CD4-positive, alpha-beta T cell (primary cell): ENCODE measurements at regions not wholly inside any gene's neighbourhood (a gene's known extent, or its start where the extent isn't known, plus 50 kb on each side); places are given as distances from the start of the nearest gene placed in this dataset.

Source experiments
- ATAC-seq: fragments of 200-7000 bp; cut with Tn5 transposase; one replicate; pipeline ENCODE4 v1.10.0; 2022; ENCODE audit warnings: mild to moderate bottlenecking; ENCODE audit not compliant: poor library complexity
- CTCF ChIA-PET: fragments of 350-600 bp; sonication (Branson Sonifier 250); formaldehyde crosslinking; loops from one replicate; lab custom pipeline; 2021; ENCODE audit warnings: antibody characterized with exemption, inconsistent platforms; lab: Charles Lee
- POLR2A ChIA-PET: fragments of 350-600 bp; sonication (Branson Sonifier 250); formaldehyde crosslinking; loops from one replicate; lab custom pipeline; 2021; ENCODE audit warnings: antibody characterized with exemption, inconsistent platforms; lab: Charles Lee
- DNase-seq, 14 experiments: peaks; one replicate each; pipeline ENCODE4 v3.0.0-alpha.2; 2013 to 2020; ENCODE audit warnings: mixed read lengths in 2 of 14
- H3K27ac ChIP-seq, 2 donors: one replicate each; pipeline versions ENCODE4 v1.5.1 to v1.7.0; 2013; ENCODE audit warnings: low read length in 2 of 2, low read depth in 1 of 2, mild to moderate bottlenecking in 1 of 2
- H3K27me3 ChIP-seq, 2 experiments: 1 replicate in 1 of 2; 2 replicates in 1 of 2; pipeline versions ENCODE4 v1.6.1 to v1.7.0; 2013; ENCODE audit warnings: low read length in 2 of 2, control low read depth in 1 of 2, mild to moderate bottlenecking in 1 of 2, moderate library complexity in 1 of 2; ENCODE audit not compliant: insufficient read depth in 2 of 2, control insufficient read depth in 1 of 2
- H3K36me3 ChIP-seq: one replicate; pipeline ENCODE4 v1.6.1; 2013; ENCODE audit warnings: low read length, control low read depth; ENCODE audit not compliant: insufficient read depth
- H3K4me1 ChIP-seq: one replicate; pipeline ENCODE4 v1.6.1; 2013; ENCODE audit warnings: low read length, control low read depth; ENCODE audit not compliant: insufficient read depth
- H3K4me3 ChIP-seq: one replicate; pipeline ENCODE4 v1.5.1; 2013; ENCODE audit warnings: mild to moderate bottlenecking, low read length, moderate library complexity
- H3K9me3 ChIP-seq, 2 experiments: 1 replicate in 1 of 2; 2 replicates in 1 of 2; pipeline versions ENCODE4 v1.6.1 to v1.7.0; 2013; ENCODE audit warnings: low read length in 2 of 2, mild to moderate bottlenecking in 2 of 2, control low read depth in 1 of 2, moderate library complexity in 1 of 2; ENCODE audit not compliant: control insufficient read depth in 1 of 2, insufficient read depth in 1 of 2
- H3K27ac Mint-ChIP-seq: one replicate; pipeline ENCODE4 v1.8.0; 2020; ENCODE audit warnings: mixed read lengths
- H3K27me3 Mint-ChIP-seq: one replicate; pipeline ENCODE4 v1.8.0; 2021; ENCODE audit warnings: mixed read lengths
- H3K36me3 Mint-ChIP-seq: one replicate; pipeline ENCODE4 v1.8.0; 2021; ENCODE audit warnings: low read depth, mixed read lengths
- H3K4me1 Mint-ChIP-seq: one replicate; pipeline ENCODE4 v1.8.0; 2021; ENCODE audit warnings: low read depth, mixed read lengths
- H3K4me3 Mint-ChIP-seq: one replicate; pipeline ENCODE4 v1.8.0; 2020; ENCODE audit warnings: mild to moderate bottlenecking, mixed read lengths
- H3K9me3 Mint-ChIP-seq: one replicate; pipeline ENCODE4 v1.8.0; 2020; ENCODE audit warnings: mixed read lengths
- intact Hi-C, 2 experiments: fragments of 100-400 bp; cut with DNase I in 1 of 2; cut with micrococcal nuclease in 1 of 2; formaldehyde crosslinking; loops; one replicate each; pipeline versions ENCODE4 v1.15.1 to v1.9.0; 2023 to 2025; cut with DNase I, micrococcal nuclease
- TF ChIP-seq, protein P1 (sequence below): fragments of 200-600 bp; IDR thresholded peaks from one replicate; pipeline ENCODE4 v1.8.0; 2022; ENCODE audit warnings: antibody characterized with exemption, mild to moderate bottlenecking

DNA sequence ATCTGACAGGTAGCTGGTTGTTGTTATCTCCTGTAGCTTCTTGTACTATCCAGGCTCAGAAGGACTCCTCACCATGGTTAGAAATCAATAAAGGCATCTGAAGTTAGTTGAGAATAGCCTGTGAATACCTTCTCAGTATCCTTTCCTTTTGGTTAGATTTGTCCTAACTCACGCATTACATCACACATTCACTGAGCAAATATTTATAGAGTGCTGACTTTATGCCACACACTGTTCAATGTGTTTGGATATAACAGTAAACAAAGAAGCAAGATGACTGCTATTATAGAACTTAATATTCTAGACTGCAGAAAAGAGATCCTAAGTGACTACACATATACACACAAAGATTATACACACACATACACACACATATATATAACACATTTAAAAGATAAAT, 889.9 kb upstream of the CHAC2 start:
- Mint-ChIP-seq H3K27me3 (no peaks in the 10 kb centered on the region), H3K4me1 (no peaks in the 10 kb centered on the region), H3K4me3 (no peak overlapping the region), H3K36me3 (no peaks in the 10 kb centered on the region), H3K9me3 (no peaks in the 10 kb centered on the region), H3K27ac (no peak overlapping the region)
- CTCF ChIA-PET = no interaction called here
- no peak for ATAC-seq
- DNase-seq = no peak
- TF ChIP-seq, protein P1, sequence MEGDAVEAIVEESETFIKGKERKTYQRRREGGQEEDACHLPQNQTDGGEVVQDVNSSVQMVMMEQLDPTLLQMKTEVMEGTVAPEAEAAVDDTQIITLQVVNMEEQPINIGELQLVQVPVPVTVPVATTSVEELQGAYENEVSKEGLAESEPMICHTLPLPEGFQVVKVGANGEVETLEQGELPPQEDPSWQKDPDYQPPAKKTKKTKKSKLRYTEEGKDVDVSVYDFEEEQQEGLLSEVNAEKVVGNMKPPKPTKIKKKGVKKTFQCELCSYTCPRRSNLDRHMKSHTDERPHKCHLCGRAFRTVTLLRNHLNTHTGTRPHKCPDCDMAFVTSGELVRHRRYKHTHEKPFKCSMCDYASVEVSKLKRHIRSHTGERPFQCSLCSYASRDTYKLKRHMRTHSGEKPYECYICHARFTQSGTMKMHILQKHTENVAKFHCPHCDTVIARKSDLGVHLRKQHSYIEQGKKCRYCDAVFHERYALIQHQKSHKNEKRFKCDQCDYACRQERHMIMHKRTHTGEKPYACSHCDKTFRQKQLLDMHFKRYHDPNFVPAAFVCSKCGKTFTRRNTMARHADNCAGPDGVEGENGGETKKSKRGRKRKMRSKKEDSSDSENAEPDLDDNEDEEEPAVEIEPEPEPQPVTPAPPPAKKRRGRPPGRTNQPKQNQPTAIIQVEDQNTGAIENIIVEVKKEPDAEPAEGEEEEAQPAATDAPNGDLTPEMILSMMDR = no peak
- Histone ChIP-seq H3K36me3 (no peaks in the 10 kb centered on the region), H3K27me3 (no peaks in the 10 kb centered on the region), H3K27ac (no peak overlapping the region), H3K9me3 (peaks cover 0 to 2% of the 10 kb centered on the region in 2 experiments), H3K4me3 (no peak overlapping the region), H3K4me1 (no peaks in the 10 kb centered on the region)
- POLR2A ChIA-PET = no interaction called here
- intact Hi-C loops = no loop called here

DNA sequence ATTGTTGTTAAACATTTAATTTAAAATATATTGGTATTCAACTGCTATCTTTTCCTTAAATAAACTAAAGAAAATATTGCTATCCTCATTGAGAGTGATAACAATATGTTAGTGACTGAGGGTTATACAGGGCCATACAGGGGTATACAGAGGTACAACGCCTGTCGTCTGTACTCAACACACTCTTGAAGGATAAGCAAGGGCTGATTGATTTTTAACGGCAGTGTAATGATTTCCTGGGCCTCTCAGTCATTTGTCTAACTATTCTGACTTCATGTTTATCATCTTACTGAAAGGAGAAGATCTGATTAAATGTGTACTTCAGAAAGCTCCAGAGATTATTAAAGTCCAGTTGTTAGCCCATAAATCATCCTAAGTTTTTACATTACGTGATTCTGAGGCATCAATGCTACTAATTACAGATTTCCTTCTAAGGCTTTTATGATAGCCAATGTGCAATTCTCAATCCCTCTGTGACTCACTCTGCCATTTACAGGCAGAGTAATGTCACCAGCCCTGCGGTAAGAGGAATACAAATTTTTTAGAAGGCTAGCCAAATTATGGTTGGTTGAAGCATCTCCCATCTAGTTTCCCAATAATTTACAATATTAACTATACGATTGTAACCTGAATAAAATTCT, 893.0 kb upstream of the CHAC2 start:
- ChIA-PET POLR2A (no interaction called here), CTCF (no interaction called here)

DNA sequence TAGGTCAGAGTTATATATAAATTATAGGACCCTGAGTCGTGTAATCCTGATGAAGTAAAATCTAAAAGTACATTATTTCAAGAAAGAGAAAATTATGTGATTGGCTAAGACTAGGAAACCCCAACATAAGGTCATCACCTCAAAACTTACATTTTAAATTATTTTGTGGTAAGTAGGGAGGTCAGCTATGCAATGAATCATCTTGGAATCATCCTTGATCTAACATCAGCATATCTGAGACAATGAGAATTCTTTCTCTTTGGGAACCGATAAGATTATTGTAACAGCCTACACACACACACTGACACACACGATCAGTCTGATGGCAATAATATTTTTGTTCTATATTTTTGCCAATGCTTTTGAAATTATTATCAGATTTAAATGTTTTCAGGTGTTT, 904.8 kb upstream of the CHAC2 start:
- no peaks in the 10 kb centered on the region for H3K4me1 ChIP-seq
- H3K27me3 ChIP-seq = no peaks in the 10 kb centered on the region
- no peak overlapping the region for H3K4me3 ChIP-seq
- H3K27ac ChIP-seq = no peak overlapping the region
- no peaks in the 10 kb centered on the region for H3K36me3 ChIP-seq
- Mint-ChIP-seq H3K27ac (no peak overlapping the region), H3K4me3 (no peak overlapping the region), H3K4me1 (no peaks in the 10 kb centered on the region), H3K27me3 (no peaks in the 10 kb centered on the region), H3K36me3 (no peaks in the 10 kb centered on the region), H3K9me3 (peaks cover 2% of the 10 kb centered on the region)
- ChIA-PET POLR2A (no interaction called here), CTCF (no interaction called here)
- intact Hi-C loops = no loop called here
- no peak for DNase-seq
- no peaks in the 10 kb centered on the region for H3K9me3 ChIP-seq
- TF ChIP-seq, protein P1 = no peak
- ATAC-seq = no peak

More for the DNA sequence above, 893.0 kb upstream of the CHAC2 start:
- Histone ChIP-seq H3K4me3 (no peak overlapping the region), H3K9me3 (no peaks in the 10 kb centered on the region), H3K27me3 (no peaks in the 10 kb centered on the region), H3K27ac (no peak overlapping the region), H3K4me1 (no peaks in the 10 kb centered on the region), H3K36me3 (no peaks in the 10 kb centered on the region)
- Mint-ChIP-seq H3K4me3 (no peak overlapping the region), H3K9me3 (no peaks in the 10 kb centered on the region), H3K4me1 (no peaks in the 10 kb centered on the region), H3K27me3 (no peaks in the 10 kb centered on the region), H3K36me3 (no peaks in the 10 kb centered on the region), H3K27ac (no peak overlapping the region)
- intact Hi-C loops = no loop called here
- ATAC-seq = no peak
- DNase-seq = no peak
- TF ChIP-seq, protein P1 = no peak
